ENCODE measurements at regions not wholly inside any gene's neighbourhood (a gene's known extent, or its start where the extent isn't known, plus 50 kb on each side); places are given as distances from the start of the nearest gene placed in this dataset.

DNA sequence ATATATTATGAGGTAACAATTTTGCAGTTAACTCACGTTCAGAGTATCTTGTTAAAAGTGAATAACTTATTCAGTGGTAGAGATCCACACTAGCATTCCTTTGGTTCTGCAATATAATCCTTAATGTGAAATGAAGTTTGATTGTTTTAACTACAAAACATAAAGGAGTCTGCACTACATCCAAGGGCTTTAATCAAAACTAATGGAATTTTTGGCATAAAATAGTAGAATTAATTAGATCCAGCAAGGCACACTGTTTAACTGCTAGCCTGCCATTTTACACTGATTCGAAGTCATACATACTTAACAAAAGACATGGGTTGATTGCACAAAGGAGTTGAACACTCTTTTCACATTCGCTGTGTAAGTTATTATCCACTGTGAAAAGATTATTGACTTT, 263.0 kb upstream of the ROBO2 start:
- TF ChIP-seq CTCF (IDR thresholded peaks at IDR 0.05) (no peak), POLR2A (IDR thresholded peaks at IDR 0.05) (no peak)
